SK-N-SH treated with all-trans-retinoic acid at 6 μM for 48 hours (cell line): ENCODE measurements at regions not wholly inside any gene's neighbourhood (a gene's known extent, or its start where the extent isn't known, plus 50 kb on each side); places are given as distances from the start of the nearest gene placed in this dataset.

Experiments used
- ATAC-seq: fragments of 200-7000 bp; cut with Tn5 transposase; 3 replicates; pipeline ENCODE4 v1.9.1; 2020; ENCODE audit warnings: mild to moderate bottlenecking, moderate library complexity
- ARNTL ChIP-seq: fragments of 450-650 bp; formaldehyde crosslinking; IDR thresholded peaks from 2 replicates; pipeline ENCODE4 v1.5.0; 2020; ENCODE audit warnings: low read depth, mild to moderate bottlenecking, moderate library complexity, borderline replicate concordance
- BACH2 ChIP-seq: fragments of 250-450 bp; sonication (Bioruptor Pico); IDR thresholded peaks from 2 replicates; pipeline ENCODE4 v1.9.0; 2021; ENCODE audit warnings: mild to moderate bottlenecking, borderline replicate concordance
- CSDC2 ChIP-seq: fragments of 250-450 bp; sonication (Bioruptor Pico); IDR thresholded peaks from 2 replicates; pipeline ENCODE4 v1.5.0; 2020; ENCODE audit warnings: mild to moderate bottlenecking, moderate library complexity
- CSRNP3 ChIP-seq: fragments of 250-450 bp; sonication (Bioruptor Pico); IDR thresholded peaks from 2 replicates; pipeline ENCODE4 v1.5.1; 2021; ENCODE audit warnings: mild to moderate bottlenecking, moderate library complexity
- GLIS3 ChIP-seq: fragments of 250-450 bp; sonication (Bioruptor Pico); IDR thresholded peaks from 2 replicates; pipeline ENCODE4 v1.5.0; 2020; ENCODE audit warnings: mild to moderate bottlenecking, moderate library complexity
- ISL1 ChIP-seq: fragments of 250-450 bp; sonication (Bioruptor Pico); IDR thresholded peaks from 2 replicates; pipeline ENCODE4 v2.1.2; 2022; ENCODE audit warnings: mild to moderate bottlenecking, moderate library complexity
- OSR1 ChIP-seq: fragments of 250-450 bp; sonication (Bioruptor Pico); IDR thresholded peaks from 2 replicates; pipeline ENCODE4 v1.8.0; 2022; ENCODE audit warnings: moderate library complexity, mild to moderate bottlenecking, inconsistent platforms
- PATZ1 ChIP-seq: fragments of 250-450 bp; sonication (Bioruptor Pico); IDR thresholded peaks from 2 replicates; pipeline ENCODE4 v1.8.0; 2020; ENCODE audit warnings: mild to moderate bottlenecking, moderate library complexity, borderline replicate concordance
- POU6F1 ChIP-seq: fragments of 250-450 bp; sonication (Bioruptor Pico); IDR thresholded peaks from 2 replicates; pipeline ENCODE4 v1.8.0; 2021; ENCODE audit warnings: low read depth, mild to moderate bottlenecking, moderate library complexity, borderline replicate concordance
- PPARA ChIP-seq: fragments of 250-450 bp; sonication (Bioruptor Pico); IDR thresholded peaks from 2 replicates; pipeline ENCODE4 v1.5.0; 2020; ENCODE audit warnings: mild to moderate bottlenecking, borderline replicate concordance
- RARB ChIP-seq: fragments of 250-450 bp; sonication (Bioruptor Pico); IDR thresholded peaks from 2 replicates; pipeline ENCODE4 v1.8.0; 2021; ENCODE audit warnings: mild to moderate bottlenecking, moderate library complexity
- SNAI2 ChIP-seq: fragments of 250-450 bp; sonication (Bioruptor Pico); IDR thresholded peaks from 2 replicates; pipeline ENCODE4 v1.5.0; 2020; ENCODE audit warnings: mild to moderate bottlenecking, moderate library complexity
- TCF4 ChIP-seq: fragments of 250-450 bp; sonication (Bioruptor Pico); IDR thresholded peaks from 2 replicates; pipeline ENCODE4 v1.8.0; 2021; ENCODE audit warnings: mild to moderate bottlenecking, moderate library complexity, borderline replicate concordance
- TOX ChIP-seq: fragments of 250-450 bp; sonication (Bioruptor Pico); IDR thresholded peaks from 2 replicates; pipeline ENCODE4 v1.8.0; 2021; ENCODE audit warnings: mild to moderate bottlenecking, moderate library complexity, borderline replicate concordance
- TSHZ2 ChIP-seq: fragments of 250-450 bp; sonication (Bioruptor Pico); IDR thresholded peaks from 2 replicates; pipeline ENCODE4 v1.5.0; 2020; ENCODE audit warnings: mild to moderate bottlenecking, moderate library complexity
- ZC3H10 ChIP-seq: fragments of 250-450 bp; sonication (Bioruptor Pico); IDR thresholded peaks from 2 replicates; pipeline ENCODE4 v1.5.1; 2021; ENCODE audit warnings: mild to moderate bottlenecking, moderate library complexity
- ZFP3 ChIP-seq: fragments of 250-450 bp; sonication (Bioruptor Pico); IDR thresholded peaks from 2 replicates; pipeline ENCODE4 v1.5.0; 2020; ENCODE audit warnings: mild to moderate bottlenecking, moderate library complexity
- ZFP30 ChIP-seq: fragments of 450-650 bp; formaldehyde crosslinking; IDR thresholded peaks from 2 replicates; pipeline ENCODE4 v1.5.0; 2022; ENCODE audit warnings: mild to moderate bottlenecking, moderate library complexity
- ZNF565 ChIP-seq: fragments of 450-650 bp; formaldehyde crosslinking; conservative IDR thresholded peaks from 2 replicates; pipeline ENCODE4 v1.5.0; 2020; ENCODE audit warnings: low read depth, mild to moderate bottlenecking, moderate library complexity
- ZNF70 ChIP-seq: fragments of 450-650 bp; formaldehyde crosslinking; IDR thresholded peaks from 2 replicates; pipeline ENCODE4 v1.5.0; 2020; ENCODE audit warnings: mild to moderate bottlenecking, moderate library complexity
- ZNF8 ChIP-seq: fragments of 450-650 bp; formaldehyde crosslinking; IDR thresholded peaks from 2 replicates; pipeline ENCODE4 v1.5.0; 2020; ENCODE audit warnings: mild to moderate bottlenecking, moderate library complexity

GRCh38 chr13:76729691-76730090 is 156.5 kb downstream of the KCTD12 start:
- TF ChIP-seq TOX (CRISPR knock-in tag) (no peak), RARB (CRISPR knock-in tag) (no peak), POU6F1 (CRISPR knock-in tag) (no peak), TSHZ2 (CRISPR knock-in tag) (no peak), OSR1 (CRISPR knock-in tag) (no peak), ZNF70 (no peak), ARNTL (CRISPR knock-in tag) (no peak), GLIS3 (CRISPR knock-in tag) (no peak), TCF4 (CRISPR knock-in tag) (no peak), ZFP3 (CRISPR knock-in tag) (no peak), CSRNP3 (no peak), PATZ1 (no peak), SNAI2 (CRISPR knock-in tag) (no peak), ZC3H10 (no peak), ZNF565 (CRISPR knock-in tag) (no peak), BACH2 (CRISPR knock-in tag) (no peak), ISL1 (CRISPR knock-in tag) (no peak), ZNF8 (CRISPR knock-in tag) (no peak), CSDC2 (CRISPR knock-in tag) (no peak)
- ATAC-seq, result no peak

- TF ChIP-seq TSHZ2 (CRISPR knock-in tag), result no peak
- TF ChIP-seq CSRNP3, result no peak
- TF ChIP-seq ZNF70, result no peak
- no peak for TF ChIP-seq ZNF565 (CRISPR knock-in tag)
- TF ChIP-seq PPARA (CRISPR knock-in tag), result no peak
- TF ChIP-seq SNAI2 (CRISPR knock-in tag), result no peak
- no peak for TF ChIP-seq RARB (CRISPR knock-in tag)
- no peak for TF ChIP-seq PATZ1
- TF ChIP-seq GLIS3 (CRISPR knock-in tag), result no peak
- no peak for TF ChIP-seq POU6F1 (CRISPR knock-in tag)
- no peak for TF ChIP-seq ZFP30 (CRISPR knock-in tag)
- no peak for TF ChIP-seq OSR1 (CRISPR knock-in tag)
- TF ChIP-seq ZFP3 (CRISPR knock-in tag), result no peak
- no peak for ATAC-seq
These were observed 160.3 kb downstream of the KCTD12 start for GRCh38 chr13:76725896-76726295.
